Esophagus muscularis mucosa (tissue), 3 donors: ENCODE measurements at regions not wholly inside any gene's neighbourhood (a gene's known extent, or its start where the extent isn't known, plus 50 kb on each side); places are given as distances from the start of the nearest gene placed in this dataset.

Experiments
- CTCF ChIP-seq, 3 experiments: fragments of 200-600 bp in 2 of 3; fragments of 450-650 bp in 1 of 3; sonication (generic) in 2 of 3; IDR thresholded peaks; one replicate each; pipeline ENCODE4 v1.5.1; 2017 to 2019; ENCODE audit warnings: antibody characterized with exemption in 3 of 3, mild to moderate bottlenecking in 2 of 3, moderate library complexity in 1 of 3
- POLR2A ChIP-seq: fragments of 450-650 bp; IDR thresholded peaks from one replicate; pipeline ENCODE4 v1.6.1; 2017; ENCODE audit warnings: antibody characterized with exemption, moderate library complexity, mild to moderate bottlenecking, low read depth
- POLR2AphosphoS5 ChIP-seq, 2 donors: sonication (generic); formaldehyde crosslinking; IDR thresholded peaks; one replicate each; pipeline ENCODE4 v1.6.1; 2017; ENCODE audit warnings: antibody characterized with exemption in 2 of 2

DNA sequence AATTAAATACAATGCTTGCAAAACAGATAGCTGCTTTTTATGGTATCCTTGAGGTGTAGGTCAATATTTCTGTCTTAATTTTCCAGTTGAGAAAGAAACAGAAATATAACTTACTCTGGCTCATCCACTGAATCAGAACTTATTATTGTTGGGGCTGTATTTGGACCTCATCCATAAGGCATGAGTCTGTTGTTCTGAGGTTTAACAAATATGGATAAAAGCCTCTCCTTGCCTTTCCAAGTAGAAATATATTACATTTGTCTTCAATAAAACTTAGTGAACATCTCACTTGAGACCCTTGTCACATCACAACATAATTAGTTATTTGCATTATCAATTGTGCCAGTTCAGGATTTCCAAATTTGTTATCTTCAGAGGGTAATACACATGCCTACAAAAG is 525.8 kb downstream of the AGTPBP1 start:
- TF ChIP-seq CTCF (IDR thresholded peaks at IDR 0.05) = no peak
- TF ChIP-seq POLR2AphosphoS5 (IDR thresholded peaks at IDR 0.05) = no peak
- no peak for TF ChIP-seq POLR2A
